GM12874 (cell line): ENCODE measurements at regions not wholly inside any gene's neighbourhood (a gene's known extent, or its start where the extent isn't known, plus 50 kb on each side); places are given as distances from the start of the nearest gene placed in this dataset.

Source experiments
- TF ChIP-seq, protein P1 (sequence below): IDR thresholded peaks from 2 replicates; pipeline ENCODE4 v1.5.1; 2011; ENCODE audit warnings: low read depth, mild to moderate bottlenecking, control low read depth, low read length, moderate library complexity; ENCODE audit not compliant: insufficient read depth

DNA sequence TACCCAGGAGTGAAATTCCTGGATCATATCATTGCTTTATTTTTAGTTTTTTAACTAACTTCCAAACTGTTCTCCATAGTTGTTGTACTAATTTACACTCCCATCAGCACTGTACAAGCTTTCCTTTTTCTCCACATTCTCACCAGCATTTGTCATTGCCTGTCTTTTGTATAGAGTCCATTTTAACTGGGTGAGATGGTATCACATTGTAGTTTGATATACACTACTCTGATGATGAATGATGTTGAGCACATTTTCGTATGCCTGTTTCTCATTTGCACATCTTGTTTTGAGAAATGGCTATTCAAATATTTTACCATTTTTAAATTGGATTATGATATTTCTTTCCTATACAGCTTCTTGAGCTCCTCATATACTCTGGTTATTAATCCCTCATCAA, 1586.6 kb downstream of the SI start:
- TF ChIP-seq, protein P1, sequence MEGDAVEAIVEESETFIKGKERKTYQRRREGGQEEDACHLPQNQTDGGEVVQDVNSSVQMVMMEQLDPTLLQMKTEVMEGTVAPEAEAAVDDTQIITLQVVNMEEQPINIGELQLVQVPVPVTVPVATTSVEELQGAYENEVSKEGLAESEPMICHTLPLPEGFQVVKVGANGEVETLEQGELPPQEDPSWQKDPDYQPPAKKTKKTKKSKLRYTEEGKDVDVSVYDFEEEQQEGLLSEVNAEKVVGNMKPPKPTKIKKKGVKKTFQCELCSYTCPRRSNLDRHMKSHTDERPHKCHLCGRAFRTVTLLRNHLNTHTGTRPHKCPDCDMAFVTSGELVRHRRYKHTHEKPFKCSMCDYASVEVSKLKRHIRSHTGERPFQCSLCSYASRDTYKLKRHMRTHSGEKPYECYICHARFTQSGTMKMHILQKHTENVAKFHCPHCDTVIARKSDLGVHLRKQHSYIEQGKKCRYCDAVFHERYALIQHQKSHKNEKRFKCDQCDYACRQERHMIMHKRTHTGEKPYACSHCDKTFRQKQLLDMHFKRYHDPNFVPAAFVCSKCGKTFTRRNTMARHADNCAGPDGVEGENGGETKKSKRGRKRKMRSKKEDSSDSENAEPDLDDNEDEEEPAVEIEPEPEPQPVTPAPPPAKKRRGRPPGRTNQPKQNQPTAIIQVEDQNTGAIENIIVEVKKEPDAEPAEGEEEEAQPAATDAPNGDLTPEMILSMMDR, result no peak

DNA sequence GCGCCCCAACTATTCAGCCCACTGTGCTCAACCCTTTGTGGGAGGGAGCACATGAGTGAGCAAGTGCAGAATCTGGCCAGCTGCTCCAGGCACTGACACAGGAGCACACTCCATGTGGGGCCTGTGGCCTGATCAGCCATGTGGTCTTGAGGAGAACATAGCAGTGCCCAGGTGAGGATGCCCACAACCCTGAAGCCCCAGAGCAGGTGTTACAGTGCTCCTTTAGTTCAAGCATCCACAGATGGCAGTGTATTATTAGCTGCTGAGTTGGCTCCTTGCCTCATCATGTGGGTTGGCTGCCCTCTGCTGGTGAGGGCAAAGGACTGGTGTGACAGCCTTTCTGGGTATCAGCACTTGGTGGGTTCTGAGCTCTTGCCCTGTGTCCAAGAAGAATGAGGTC, 1588.2 kb downstream of the SI start:
- TF ChIP-seq, protein P1, result peak; percentile 54; the same call in 1 of the 2 replicates

DNA sequence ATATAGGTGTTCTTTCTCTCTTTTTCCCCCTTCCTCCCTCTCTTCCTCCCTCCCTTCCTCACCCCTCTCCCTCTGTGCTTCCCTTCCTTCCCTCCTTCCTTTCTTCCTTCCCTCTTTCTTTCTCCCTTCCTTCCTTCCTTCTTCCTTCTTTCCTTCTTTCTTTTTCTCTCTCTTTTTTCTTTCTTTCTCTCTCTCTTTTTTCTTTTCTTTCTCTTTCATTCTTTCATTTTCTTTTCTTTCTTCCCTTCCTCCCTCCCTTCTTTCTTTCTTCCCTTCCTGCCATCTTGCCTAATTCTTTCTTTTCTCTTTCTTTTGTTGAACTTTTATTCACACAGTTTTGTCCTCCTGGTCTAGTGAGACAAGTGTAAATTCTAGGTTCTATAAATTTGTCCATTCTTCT, 1595.6 kb downstream of the SI start:
- TF ChIP-seq, protein P1, result no peak

DNA sequence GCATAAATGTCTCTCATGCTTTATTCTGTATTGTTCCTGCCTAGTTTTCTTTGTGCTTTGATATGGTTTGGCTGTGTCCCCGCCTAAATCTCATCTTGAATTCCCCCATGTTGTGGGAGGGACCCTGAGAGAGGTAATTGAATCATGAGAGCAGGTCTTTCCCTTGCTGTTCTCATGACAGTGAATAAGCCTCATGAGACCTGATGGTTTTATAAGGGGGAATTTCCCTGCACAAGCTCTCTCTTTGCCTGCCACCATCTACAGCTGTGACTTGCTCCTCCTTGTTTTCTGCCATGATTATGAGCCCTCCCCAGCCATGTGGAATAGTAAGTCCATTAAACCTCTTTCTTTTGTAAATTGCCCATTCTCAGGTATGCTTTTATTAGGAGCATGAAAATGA, 1596.6 kb downstream of the SI start:
- TF ChIP-seq, protein P1, result no peak

DNA sequence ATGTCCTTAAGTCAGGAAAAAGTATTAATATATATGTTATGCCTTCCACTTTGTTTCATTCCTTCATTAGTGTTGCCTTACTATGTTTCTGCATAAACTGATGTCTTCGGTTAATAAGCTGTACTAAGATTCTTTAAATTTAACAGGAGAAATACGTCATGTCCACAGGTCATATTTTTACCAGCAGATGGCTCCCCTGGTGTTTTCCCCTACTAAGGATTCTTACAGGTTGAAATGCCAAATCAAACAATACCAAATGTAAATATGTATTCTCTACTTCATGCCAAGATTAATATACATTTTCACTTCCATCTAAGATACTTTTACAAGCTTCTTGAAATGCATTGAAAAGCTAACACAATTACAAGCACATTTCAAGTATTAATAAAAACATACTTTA, 1602.1 kb downstream of the SI start:
- TF ChIP-seq, protein P1, result no peak

DNA sequence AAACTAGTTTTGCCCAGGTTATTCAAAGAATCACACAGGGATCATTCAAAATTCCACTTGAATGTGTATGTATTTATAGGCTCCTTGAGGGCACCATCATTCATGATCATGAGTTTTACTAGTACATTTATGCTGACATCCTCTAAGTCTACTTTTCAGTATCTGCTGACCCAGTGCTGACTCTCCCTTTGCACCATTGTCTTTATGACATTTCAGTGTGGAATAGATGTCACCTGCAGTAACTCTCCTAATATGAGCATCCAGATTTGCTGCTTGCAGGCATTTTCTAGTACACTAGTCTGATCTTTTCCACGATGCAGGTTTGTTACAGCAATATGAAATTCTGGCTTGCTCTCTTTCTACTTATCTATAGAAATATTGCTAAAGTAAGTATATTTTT, 1603.5 kb downstream of the SI start:
- TF ChIP-seq, protein P1, result no peak

DNA sequence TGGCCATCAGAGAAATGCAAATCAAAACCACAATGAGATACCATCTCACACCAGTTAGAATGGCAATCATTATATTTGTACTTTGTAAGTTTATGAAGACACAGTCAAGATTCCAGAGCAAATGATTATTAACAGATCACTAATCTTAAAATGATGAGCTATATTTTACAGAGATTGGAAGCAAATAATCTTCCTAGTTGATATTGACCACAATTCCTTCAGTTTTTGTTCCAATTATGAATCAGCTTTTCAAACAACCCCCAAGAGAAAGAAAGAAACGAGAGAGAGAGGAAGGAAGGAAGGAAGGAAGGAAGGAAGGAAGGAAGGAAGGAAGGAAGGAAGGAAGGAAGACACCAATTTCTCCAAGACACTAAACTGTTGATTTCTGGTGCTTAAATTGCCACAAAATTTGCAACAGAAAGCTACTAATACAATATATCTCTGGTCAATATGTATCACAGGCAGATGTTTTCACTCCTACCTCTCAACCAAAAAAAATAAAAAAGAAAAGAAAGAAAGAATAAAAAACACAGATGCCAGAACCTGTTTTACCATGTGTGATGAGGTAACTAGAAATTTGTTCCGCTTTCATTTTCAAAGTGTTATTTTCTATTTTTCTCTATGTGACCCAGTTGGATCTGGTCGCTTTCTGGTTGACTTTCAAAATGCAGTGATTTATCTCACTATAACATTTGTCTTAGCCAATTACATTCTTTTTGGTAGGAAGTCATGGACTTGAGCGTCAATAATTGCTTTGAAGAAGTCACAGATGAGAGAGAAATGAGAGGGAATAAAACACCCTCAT, 1609.6 kb downstream of the SI start:
- TF ChIP-seq, protein P1, result no peak

DNA sequence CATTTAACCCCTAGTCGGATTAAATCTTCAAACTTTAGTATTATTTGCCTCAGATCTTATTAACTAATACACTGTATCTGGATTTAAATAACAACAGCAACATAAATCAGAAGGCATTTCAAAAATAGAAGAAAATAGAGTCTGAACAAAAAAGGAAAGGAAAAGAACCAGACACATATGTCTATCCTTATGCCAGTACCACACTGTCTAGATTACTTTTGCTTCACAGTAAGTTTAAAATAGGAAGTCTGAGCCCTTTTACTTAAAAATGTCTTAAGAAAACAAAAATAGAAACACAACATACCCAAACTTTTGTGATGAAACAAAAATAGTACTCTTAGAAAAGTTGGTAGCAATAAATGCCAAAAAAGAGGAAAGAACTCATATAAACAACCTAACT, 1615.8 kb downstream of the SI start:
- TF ChIP-seq, protein P1, result no peak
